GM23338 (cell line): ENCODE measurements at regions not wholly inside any gene's neighbourhood (a gene's known extent, or its start where the extent isn't known, plus 50 kb on each side); places are given as distances from the start of the nearest gene placed in this dataset.

ENCODE experiments used
- ATAC-seq: fragments of 200-7000 bp; cut with Tn5 transposase; 3 replicates; pipeline ENCODE4 v1.9.1; 2020
- DNase-seq: peaks from one replicate; pipeline ENCODE4 v3.0.0-alpha.2; 2015; ENCODE audit warnings: low spot score
- H2AFZ ChIP-seq: fragments of 200-600 bp; sonication (generic); 2 replicates; pipeline ENCODE4 v1.8.0; 2016; ENCODE audit warnings: antibody characterized with exemption, mild to moderate bottlenecking, moderate library complexity
- H3F3A ChIP-seq: fragments of 200-600 bp; sonication (generic); replicated peaks from 2 replicates; pipeline ENCODE4 v1.8.0; 2017; ENCODE audit warnings: antibody characterized with exemption, mixed run types, low read depth
- H3K27ac ChIP-seq: fragments of 200-600 bp; sonication (generic); 2 replicates; pipeline ENCODE4 v1.6.1; 2016; ENCODE audit warnings: low read depth
- H3K27me3 ChIP-seq: fragments of 200-600 bp; sonication (generic); 2 replicates; pipeline ENCODE4 v1.8.0; 2016; ENCODE audit warnings: mild to moderate bottlenecking, mixed run types, moderate library complexity; ENCODE audit not compliant: insufficient read depth
- H3K36me3 ChIP-seq: fragments of 200-600 bp; sonication (generic); 2 replicates; pipeline ENCODE4 v1.8.0; 2016; ENCODE audit warnings: mild to moderate bottlenecking; ENCODE audit not compliant: insufficient read depth
- H3K4me1 ChIP-seq: fragments of 200-600 bp; sonication (generic); 2 replicates; pipeline ENCODE4 v1.8.0; 2016; ENCODE audit warnings: mild to moderate bottlenecking, moderate library complexity; ENCODE audit not compliant: insufficient read depth
- H3K4me2 ChIP-seq: fragments of 200-600 bp; sonication (generic); 2 replicates; pipeline ENCODE4 v1.7.1; 2017; ENCODE audit warnings: mixed run types
- H3K4me3 ChIP-seq: fragments of 200-600 bp; sonication (generic); 2 replicates; pipeline ENCODE4 v1.6.1; 2016; ENCODE audit warnings: mixed run types
- H3K79me2 ChIP-seq: fragments of 200-600 bp; sonication (generic); replicated peaks from 2 replicates; pipeline ENCODE4 v1.8.0; 2017; ENCODE audit warnings: mild to moderate bottlenecking; ENCODE audit not compliant: insufficient read depth
- H3K9me2 ChIP-seq: fragments of 200-600 bp; sonication (generic); 2 replicates; pipeline ENCODE4 v1.8.0; 2017; ENCODE audit not compliant: insufficient read depth
- H4K20me1 ChIP-seq: fragments of 200-600 bp; sonication (generic); replicated peaks from 2 replicates; pipeline ENCODE4 v1.8.0; 2017; ENCODE audit warnings: mild to moderate bottlenecking; ENCODE audit not compliant: insufficient read depth
- H3K27ac Mint-ChIP-seq: 2 replicates; pipeline ENCODE4 v1.8.0; 2020; ENCODE audit warnings: inconsistent platforms, mild to moderate bottlenecking, moderate library complexity, mixed read lengths
- H3K27me3 Mint-ChIP-seq: 3 replicates; pipeline ENCODE4 v1.8.0; 2022; ENCODE audit warnings: low read depth, mild to moderate bottlenecking, moderate library complexity, mixed read lengths, inconsistent platforms; ENCODE audit not compliant: insufficient read depth, poor library complexity
- H3K36me3 Mint-ChIP-seq: 3 replicates; pipeline ENCODE4 v1.8.0; 2021; ENCODE audit warnings: low read depth, mild to moderate bottlenecking, inconsistent platforms, moderate library complexity, mixed read lengths
- H3K4me1 Mint-ChIP-seq: 3 replicates; pipeline ENCODE4 v1.8.0; 2020; ENCODE audit warnings: mild to moderate bottlenecking, inconsistent platforms, mixed read lengths
- H3K4me3 Mint-ChIP-seq: 3 replicates; pipeline ENCODE4 v1.8.0; 2021; ENCODE audit warnings: moderate library complexity, mild to moderate bottlenecking, inconsistent platforms, mixed read lengths
- H3K9me3 Mint-ChIP-seq: 3 replicates; pipeline ENCODE4 v1.8.0; 2020; ENCODE audit warnings: moderate library complexity, mild to moderate bottlenecking, inconsistent platforms, mixed read lengths
- CREB1 ChIP-seq: fragments of 250-450 bp; sonication (Bioruptor Pico); IDR thresholded peaks from 2 replicates; pipeline ENCODE4 v1.5.0; 2020; ENCODE audit warnings: low read depth, mild to moderate bottlenecking, moderate library complexity
- NANOG ChIP-seq: IDR thresholded peaks from 2 replicates; pipeline ENCODE4 v1.6.1; 2016; ENCODE audit warnings: antibody characterized with exemption, borderline replicate concordance
- POLR2AphosphoS5 ChIP-seq: IDR thresholded peaks from 2 replicates; pipeline ENCODE4 v1.6.1; 2016; ENCODE audit warnings: antibody characterized with exemption, low read depth
- TF ChIP-seq, protein P1 (sequence below), 2 experiments: fragments of 200-600 bp in 1 of 2; sonication (generic) in 1 of 2; conservative IDR thresholded peaks; 2 replicates each; pipeline versions ENCODE4 v1.5.1 to v1.6.1; 2016 to 2017; ENCODE audit warnings: antibody characterized with exemption in 2 of 2, low read depth in 2 of 2, mild to moderate bottlenecking in 2 of 2, moderate library complexity in 1 of 2
- TF ChIP-seq, protein P2 (sequence below): IDR thresholded peaks from one replicate; pipeline ENCODE4 v1.6.1; 2018; ENCODE audit warnings: antibody characterized with exemption; ENCODE audit not compliant: unreplicated experiment

DNA sequence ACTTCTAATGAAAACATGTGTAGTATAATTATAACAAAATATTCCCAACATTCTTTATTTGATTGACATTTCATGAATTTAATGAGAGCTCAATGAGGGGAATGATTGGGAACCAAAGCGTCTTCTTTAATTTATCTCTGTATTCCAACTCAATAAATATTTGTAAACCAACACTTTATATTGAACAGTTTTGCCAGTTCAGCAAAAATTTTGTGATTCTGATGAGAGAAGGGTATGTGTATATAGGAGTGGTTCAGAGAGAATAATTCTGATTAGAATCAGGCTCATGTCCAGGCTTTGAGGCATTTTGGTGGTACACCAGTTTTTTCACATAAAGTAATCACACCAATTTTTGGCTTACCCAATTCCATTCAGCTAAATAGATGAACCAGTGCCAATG, 564.2 kb downstream of the TMTC2 start:
- no peaks in the 10 kb centered on the region for H3F3A ChIP-seq
- H3K9me3 Mint-ChIP-seq, result no peaks in the 10 kb centered on the region
- no peak overlapping the region for H2AFZ ChIP-seq
- no peak overlapping the region for H3K27ac ChIP-seq
- no peak overlapping the region for H3K4me3 ChIP-seq
- no peaks in the 10 kb centered on the region for H3K27me3 ChIP-seq
- H3K4me2 ChIP-seq, result no peak overlapping the region
- H3K27me3 Mint-ChIP-seq, result no peaks in the 10 kb centered on the region
- no peaks in the 10 kb centered on the region for H3K79me2 ChIP-seq
- H3K36me3 Mint-ChIP-seq, result no peaks in the 10 kb centered on the region
- H4K20me1 ChIP-seq, result no peaks in the 10 kb centered on the region
- no peaks in the 10 kb centered on the region for H3K9me2 ChIP-seq
- no peaks in the 10 kb centered on the region for H3K4me1 ChIP-seq
- no peaks in the 10 kb centered on the region for H3K36me3 ChIP-seq
- no peak for DNase-seq
- TF ChIP-seq CREB1 (CRISPR knock-in tag), result no peak
- TF ChIP-seq, protein P1, sequence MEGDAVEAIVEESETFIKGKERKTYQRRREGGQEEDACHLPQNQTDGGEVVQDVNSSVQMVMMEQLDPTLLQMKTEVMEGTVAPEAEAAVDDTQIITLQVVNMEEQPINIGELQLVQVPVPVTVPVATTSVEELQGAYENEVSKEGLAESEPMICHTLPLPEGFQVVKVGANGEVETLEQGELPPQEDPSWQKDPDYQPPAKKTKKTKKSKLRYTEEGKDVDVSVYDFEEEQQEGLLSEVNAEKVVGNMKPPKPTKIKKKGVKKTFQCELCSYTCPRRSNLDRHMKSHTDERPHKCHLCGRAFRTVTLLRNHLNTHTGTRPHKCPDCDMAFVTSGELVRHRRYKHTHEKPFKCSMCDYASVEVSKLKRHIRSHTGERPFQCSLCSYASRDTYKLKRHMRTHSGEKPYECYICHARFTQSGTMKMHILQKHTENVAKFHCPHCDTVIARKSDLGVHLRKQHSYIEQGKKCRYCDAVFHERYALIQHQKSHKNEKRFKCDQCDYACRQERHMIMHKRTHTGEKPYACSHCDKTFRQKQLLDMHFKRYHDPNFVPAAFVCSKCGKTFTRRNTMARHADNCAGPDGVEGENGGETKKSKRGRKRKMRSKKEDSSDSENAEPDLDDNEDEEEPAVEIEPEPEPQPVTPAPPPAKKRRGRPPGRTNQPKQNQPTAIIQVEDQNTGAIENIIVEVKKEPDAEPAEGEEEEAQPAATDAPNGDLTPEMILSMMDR (conservative IDR thresholded peaks at IDR 0.05; ENCODE audit: low read depth in 2 of 2), result no peak
- no peak for TF ChIP-seq NANOG
- no peak overlapping the region for H3K27ac Mint-ChIP-seq
- no peak overlapping the region for H3K4me3 Mint-ChIP-seq
- no peak for ATAC-seq
- H3K4me1 Mint-ChIP-seq, result no peaks in the 10 kb centered on the region

DNA sequence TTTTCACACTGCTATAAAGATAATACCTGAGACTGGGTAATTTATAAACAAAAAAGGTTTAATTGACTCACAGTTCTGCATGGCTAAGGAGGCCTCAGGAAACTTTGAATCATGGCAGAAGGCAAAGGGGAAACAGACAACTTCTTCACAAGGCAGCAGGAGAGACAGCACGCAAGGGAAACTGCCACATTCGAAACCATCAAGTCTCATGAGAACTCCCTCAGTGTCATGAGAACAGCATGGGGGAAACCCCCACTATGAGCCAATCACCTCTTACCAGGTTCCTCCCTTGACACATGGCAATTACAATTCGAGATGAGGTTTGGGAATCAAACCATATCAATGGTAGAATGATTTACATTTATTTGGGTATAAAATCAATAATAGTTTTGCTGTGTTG, 558.5 kb downstream of the TMTC2 start:
- Mint-ChIP-seq H3K4me1 (no peaks in the 10 kb centered on the region), H3K27me3 (no peaks in the 10 kb centered on the region), H3K9me3 (no peaks in the 10 kb centered on the region), H3K4me3 (no peak overlapping the region), H3K27ac (no peak overlapping the region), H3K36me3 (no peaks in the 10 kb centered on the region)
- no peak overlapping the region for H3K27ac ChIP-seq
- H3F3A ChIP-seq, result no peaks in the 10 kb centered on the region
- no peaks in the 10 kb centered on the region for H3K36me3 ChIP-seq
- no peak overlapping the region for H3K4me2 ChIP-seq
- TF ChIP-seq, protein P2, sequence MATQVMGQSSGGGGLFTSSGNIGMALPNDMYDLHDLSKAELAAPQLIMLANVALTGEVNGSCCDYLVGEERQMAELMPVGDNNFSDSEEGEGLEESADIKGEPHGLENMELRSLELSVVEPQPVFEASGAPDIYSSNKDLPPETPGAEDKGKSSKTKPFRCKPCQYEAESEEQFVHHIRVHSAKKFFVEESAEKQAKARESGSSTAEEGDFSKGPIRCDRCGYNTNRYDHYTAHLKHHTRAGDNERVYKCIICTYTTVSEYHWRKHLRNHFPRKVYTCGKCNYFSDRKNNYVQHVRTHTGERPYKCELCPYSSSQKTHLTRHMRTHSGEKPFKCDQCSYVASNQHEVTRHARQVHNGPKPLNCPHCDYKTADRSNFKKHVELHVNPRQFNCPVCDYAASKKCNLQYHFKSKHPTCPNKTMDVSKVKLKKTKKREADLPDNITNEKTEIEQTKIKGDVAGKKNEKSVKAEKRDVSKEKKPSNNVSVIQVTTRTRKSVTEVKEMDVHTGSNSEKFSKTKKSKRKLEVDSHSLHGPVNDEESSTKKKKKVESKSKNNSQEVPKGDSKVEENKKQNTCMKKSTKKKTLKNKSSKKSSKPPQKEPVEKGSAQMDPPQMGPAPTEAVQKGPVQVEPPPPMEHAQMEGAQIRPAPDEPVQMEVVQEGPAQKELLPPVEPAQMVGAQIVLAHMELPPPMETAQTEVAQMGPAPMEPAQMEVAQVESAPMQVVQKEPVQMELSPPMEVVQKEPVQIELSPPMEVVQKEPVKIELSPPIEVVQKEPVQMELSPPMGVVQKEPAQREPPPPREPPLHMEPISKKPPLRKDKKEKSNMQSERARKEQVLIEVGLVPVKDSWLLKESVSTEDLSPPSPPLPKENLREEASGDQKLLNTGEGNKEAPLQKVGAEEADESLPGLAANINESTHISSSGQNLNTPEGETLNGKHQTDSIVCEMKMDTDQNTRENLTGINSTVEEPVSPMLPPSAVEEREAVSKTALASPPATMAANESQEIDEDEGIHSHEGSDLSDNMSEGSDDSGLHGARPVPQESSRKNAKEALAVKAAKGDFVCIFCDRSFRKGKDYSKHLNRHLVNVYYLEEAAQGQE, result no peak
- TF ChIP-seq POLR2AphosphoS5 (no peak), CREB1 (CRISPR knock-in tag) (no peak)
- TF ChIP-seq, protein P1 (conservative IDR thresholded peaks at IDR 0.05; ENCODE audit: low read depth in 2 of 2), result no peak
- H3K27me3 ChIP-seq, result no peaks in the 10 kb centered on the region
- no peaks in the 10 kb centered on the region for H4K20me1 ChIP-seq
- no peaks in the 10 kb centered on the region for H3K9me2 ChIP-seq
- H3K79me2 ChIP-seq, result no peaks in the 10 kb centered on the region
- ATAC-seq, result no peak
- H2AFZ ChIP-seq, result no peak overlapping the region
- no peak overlapping the region for H3K4me3 ChIP-seq
- DNase-seq, result no peak
- H3K4me1 ChIP-seq, result no peaks in the 10 kb centered on the region
